HepG2 (cell line): ENCODE measurements at regions not wholly inside any gene's neighbourhood (a gene's known extent, or its start where the extent isn't known, plus 50 kb on each side); places are given as distances from the start of the nearest gene placed in this dataset.

Experiments
- AGO2 ChIP-seq: fragments of 200-400 bp; formaldehyde crosslinking; optimal IDR thresholded peaks from 2 replicates; pipeline ENCODE3; 2017; ENCODE audit warnings: mild to moderate bottlenecking, low read depth, low read length, moderate library complexity
- CREM ChIP-seq, 2 experiments: sonication (generic) in 1 of 2; formaldehyde crosslinking in 1 of 2; IDR thresholded peaks; 2 replicates each; pipeline versions ENCODE4 v1.4.0 to v1.6.1; 2016 to 2020; ENCODE audit warnings: antibody characterized with exemption in 1 of 2, mild to moderate bottlenecking in 1 of 2, missing genetic modification reagents in 1 of 2
- ELF1 ChIP-seq: sonication (generic); formaldehyde crosslinking; IDR thresholded peaks from 2 replicates; pipeline ENCODE4 v1.4.0; 2020; ENCODE audit warnings: missing genetic modification reagents
- HIVEP1 ChIP-seq: sonication (generic); formaldehyde crosslinking; IDR thresholded peaks from 2 replicates; pipeline ENCODE4 v1.4.0; 2020; ENCODE audit warnings: mild to moderate bottlenecking, missing genetic modification reagents
- KLF13 ChIP-seq: sonication (generic); formaldehyde crosslinking; IDR thresholded peaks from 2 replicates; pipeline ENCODE4 v1.4.0; 2020; ENCODE audit warnings: mild to moderate bottlenecking, missing genetic modification reagents
- MAFF ChIP-seq: IDR thresholded peaks from 2 replicates; pipeline ENCODE4 v1.6.1; 2011; ENCODE audit warnings: low read depth, low read length, improper control_type of control experiment
- MTF2 ChIP-seq: sonication (generic); formaldehyde crosslinking; IDR thresholded peaks from 2 replicates; pipeline ENCODE4 v1.5.0; 2020; ENCODE audit warnings: missing genetic modification reagents, borderline replicate concordance
- NCOA5 ChIP-seq: sonication (generic); formaldehyde crosslinking; IDR thresholded peaks from 2 replicates; pipeline ENCODE4 v1.4.0; 2020; ENCODE audit warnings: missing genetic modification reagents
- NFE2L1 ChIP-seq: sonication (generic); formaldehyde crosslinking; IDR thresholded peaks from 2 replicates; pipeline ENCODE4 v1.4.0; 2020; ENCODE audit warnings: missing genetic modification reagents, mild to moderate bottlenecking, borderline replicate concordance
- NFYC ChIP-seq: IDR thresholded peaks from 2 replicates; pipeline ENCODE4 v1.6.1; 2016; ENCODE audit warnings: missing genetic modification reagents, missing compliant biosample characterization
- RERE ChIP-seq: IDR thresholded peaks from 2 replicates; pipeline ENCODE4 v1.6.1; 2016; ENCODE audit warnings: low read depth, missing genetic modification reagents, missing compliant biosample characterization
- ZC3H13 ChIP-seq: sonication (generic); formaldehyde crosslinking; IDR thresholded peaks from 2 replicates; pipeline ENCODE4 v1.8.1; 2023; ENCODE audit warnings: mild to moderate bottlenecking, missing genetic modification reagents, moderate library complexity
- ZNF101 ChIP-seq: sonication (generic); formaldehyde crosslinking; IDR thresholded peaks from 2 replicates; pipeline ENCODE4 v1.4.0; 2020; ENCODE audit warnings: mild to moderate bottlenecking, low read depth, missing genetic modification reagents, borderline replicate concordance
- ZNF136 ChIP-seq: sonication (generic); formaldehyde crosslinking; IDR thresholded peaks from 2 replicates; pipeline ENCODE4 v1.8.1; 2022; ENCODE audit warnings: low read depth, mild to moderate bottlenecking, moderate library complexity, missing genetic modification reagents
- ZNF235 ChIP-seq: sonication (generic); formaldehyde crosslinking; IDR thresholded peaks from 2 replicates; pipeline ENCODE4 v1.8.1; 2023; ENCODE audit warnings: mild to moderate bottlenecking, missing genetic modification reagents, borderline replicate concordance
- ZNF784 ChIP-seq: sonication (generic); formaldehyde crosslinking; IDR thresholded peaks from 2 replicates; pipeline ENCODE4 v1.5.1; 2020; ENCODE audit warnings: missing genetic modification reagents, mild to moderate bottlenecking, borderline replicate concordance
- ZSCAN12 ChIP-seq: sonication (generic); formaldehyde crosslinking; IDR thresholded peaks from 2 replicates; pipeline ENCODE4 v1.9.0; 2021; ENCODE audit warnings: mild to moderate bottlenecking, missing genetic modification reagents
- TF ChIP-seq, protein P1 (sequence below): sonication (generic); formaldehyde crosslinking; IDR thresholded peaks from 2 replicates; pipeline ENCODE4 v1.8.1; 2023; ENCODE audit warnings: mild to moderate bottlenecking, moderate library complexity, missing genetic modification reagents
- TF ChIP-seq, protein P2 (sequence below): IDR thresholded peaks from 2 replicates; pipeline ENCODE4 v1.6.1; 2016

DNA sequence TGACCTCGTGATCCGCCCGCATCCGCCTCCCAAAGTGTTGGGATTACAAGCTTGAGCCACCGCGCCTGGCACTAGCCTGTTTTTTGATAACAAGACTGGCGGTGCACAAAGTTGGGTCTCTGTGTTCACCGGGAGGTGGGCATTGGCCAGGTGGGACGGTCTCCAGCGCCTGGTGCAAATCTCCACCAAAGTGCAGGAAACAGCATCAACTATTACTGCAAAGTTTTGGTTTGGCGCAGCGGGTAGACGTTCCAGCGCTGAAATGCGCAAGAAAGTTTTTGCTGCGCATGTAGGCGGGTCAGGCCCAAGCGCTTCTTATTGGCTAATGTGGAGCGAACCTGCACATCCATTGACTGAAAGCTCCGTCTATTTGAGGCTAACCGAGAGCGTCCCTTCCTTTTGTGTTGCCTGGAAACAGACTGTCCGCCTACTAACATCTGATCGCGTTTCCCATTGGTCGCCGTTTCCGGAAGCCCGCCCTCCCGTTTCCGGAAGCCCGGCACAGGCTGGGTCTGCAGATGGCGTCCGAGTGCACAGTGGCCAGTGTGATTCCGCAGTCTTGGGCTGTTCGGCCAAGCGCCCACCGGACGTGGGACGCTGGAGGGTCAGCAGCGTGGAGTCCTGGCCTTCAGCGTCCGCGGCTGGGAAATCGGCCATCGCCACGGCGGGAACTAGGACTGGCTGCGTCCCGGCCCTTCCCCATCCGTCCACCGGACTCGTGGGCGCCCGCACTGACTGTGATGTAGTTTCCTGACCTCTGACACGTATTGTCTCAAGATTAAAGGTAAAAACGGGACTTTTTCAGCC, 53.3 kb upstream of the ZNF527 start (continued):
- TF ChIP-seq ZNF235, result no peak
- peak; percentile 95 for TF ChIP-seq NFYC (CRISPR knock-in tag)
- no peak for TF ChIP-seq MAFF
- TF ChIP-seq ZNF784 (CRISPR knock-in tag), result no peak
- peak; percentile 83 for TF ChIP-seq ELF1 (CRISPR knock-in tag)
- TF ChIP-seq ZC3H13 (CRISPR knock-in tag), result no peak
- no peak for TF ChIP-seq NCOA5 (CRISPR knock-in tag)
- TF ChIP-seq KLF13 (CRISPR knock-in tag), result no peak
- TF ChIP-seq HIVEP1 (CRISPR knock-in tag), result peak; percentile 69; the same call in 1 of the 2 replicates
- TF ChIP-seq CREM (IDR thresholded peaks at IDR 0.05), result peak; percentile 76
- no peak for TF ChIP-seq CREM (CRISPR knock-in tag; IDR thresholded peaks at IDR 0.05)
- no peak for TF ChIP-seq NFE2L1 (CRISPR knock-in tag)
- no peak for TF ChIP-seq ZNF101 (CRISPR knock-in tag)
- no peak for TF ChIP-seq ZNF136 (CRISPR knock-in tag)
- TF ChIP-seq AGO2, result no peak
- no peak for TF ChIP-seq ZSCAN12 (CRISPR knock-in tag)
- TF ChIP-seq RERE (CRISPR knock-in tag), result no peak
- TF ChIP-seq, protein P1, sequence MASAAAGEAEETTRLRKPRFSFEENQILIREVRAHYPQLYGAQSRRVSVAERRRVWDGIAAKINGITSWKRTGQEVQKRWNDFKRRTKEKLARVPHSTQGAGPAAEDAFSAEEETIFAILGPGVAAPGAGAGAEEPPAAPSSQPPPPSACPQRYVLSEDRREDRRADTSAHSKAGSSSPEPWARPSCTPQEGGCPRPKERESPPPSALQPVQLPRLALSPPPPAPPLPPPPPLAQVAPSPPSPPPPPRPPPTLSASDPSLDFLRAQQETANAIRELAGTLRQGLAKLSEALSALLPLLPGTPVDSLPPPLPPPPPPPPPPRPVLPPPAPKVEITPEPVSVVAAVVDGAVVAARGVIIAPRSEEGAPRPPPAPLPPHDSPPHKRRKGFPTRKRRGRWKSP (CRISPR knock-in tag), result peak; percentile 100
- TF ChIP-seq MTF2 (CRISPR knock-in tag), result no peak
- TF ChIP-seq, protein P2, sequence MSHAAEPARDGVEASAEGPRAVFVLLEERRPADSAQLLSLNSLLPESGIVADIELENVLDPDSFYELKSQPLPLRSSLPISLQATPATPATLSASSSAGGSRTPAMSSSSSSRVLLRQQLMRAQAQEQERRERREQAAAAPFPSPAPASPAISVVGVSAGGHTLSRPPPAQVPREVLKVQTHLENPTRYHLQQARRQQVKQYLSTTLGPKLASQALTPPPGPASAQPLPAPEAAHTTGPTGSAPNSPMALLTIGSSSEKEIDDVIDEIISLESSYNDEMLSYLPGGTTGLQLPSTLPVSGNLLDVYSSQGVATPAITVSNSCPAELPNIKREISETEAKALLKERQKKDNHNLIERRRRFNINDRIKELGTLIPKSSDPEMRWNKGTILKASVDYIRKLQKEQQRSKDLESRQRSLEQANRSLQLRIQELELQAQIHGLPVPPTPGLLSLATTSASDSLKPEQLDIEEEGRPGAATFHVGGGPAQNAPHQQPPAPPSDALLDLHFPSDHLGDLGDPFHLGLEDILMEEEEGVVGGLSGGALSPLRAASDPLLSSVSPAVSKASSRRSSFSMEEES (CRISPR knock-in tag), result no peak
